ENCODE measurements at regions not wholly inside any gene's neighbourhood (a gene's known extent, or its start where the extent isn't known, plus 50 kb on each side); places are given as distances from the start of the nearest gene placed in this dataset.

- TF ChIP-seq CTCF (conservative IDR thresholded peaks at IDR 0.05; ENCODE audit: low read depth, low read length) = no peak
- no peak for TF ChIP-seq EZH2phosphoT487 (IDR thresholded peaks at IDR 0.05; ENCODE audit: borderline replicate concordance, low read length)
- TF ChIP-seq EZH2 (IDR thresholded peaks at IDR 0.05; ENCODE audit: low read length, unreplicated experiment) = no peak
Observed at GRCh38 chr2:147490401-147491261, 354.2 kb upstream of the ACVR2A start.

Data from PC-3 (cell line).